Mesodermal cell (in vitro differentiated cells): ENCODE measurements at regions not wholly inside any gene's neighbourhood (a gene's known extent, or its start where the extent isn't known, plus 50 kb on each side); places are given as distances from the start of the nearest gene placed in this dataset.

Experiments used
- H3K27ac ChIP-seq: 2 replicates; pipeline ENCODE4 v1.7.0; 2013; ENCODE audit warnings: mild to moderate bottlenecking, low read depth, low read length, moderate library complexity; ENCODE audit not compliant: severe bottlenecking
- H3K36me3 ChIP-seq: 2 replicates; pipeline ENCODE4 v1.7.1; 2013; ENCODE audit warnings: mild to moderate bottlenecking, low read length, moderate library complexity; ENCODE audit not compliant: control insufficient read depth, insufficient read depth
- H3K4me1 ChIP-seq: one replicate; pipeline ENCODE4 v1.7.1; 2013; ENCODE audit warnings: mild to moderate bottlenecking, low read length; ENCODE audit not compliant: insufficient read depth, control insufficient read depth, poor library complexity, severe bottlenecking
- H3K4me3 ChIP-seq: 2 replicates; pipeline ENCODE4 v1.7.0; 2013; ENCODE audit warnings: low read length, control low read depth, mild to moderate bottlenecking; ENCODE audit not compliant: insufficient read depth, poor library complexity, severe bottlenecking; ENCODE audit errors: extremely low read depth
- H3K9me3 ChIP-seq: 2 replicates; pipeline ENCODE4 v1.7.1; 2013; ENCODE audit warnings: mild to moderate bottlenecking, low read length, moderate library complexity; ENCODE audit not compliant: control insufficient read depth
- WGBS, 2 experiments: methylation state at CpG; one replicate each; pipeline ENCODE4 v1.1.5; 2013; ENCODE audit warnings: missing lambda C conversion rate in 2 of 2; ENCODE audit not compliant: insufficient coverage in 2 of 2; 5-methylcytosine and 5-hydroxymethylcytosine counted together

DNA sequence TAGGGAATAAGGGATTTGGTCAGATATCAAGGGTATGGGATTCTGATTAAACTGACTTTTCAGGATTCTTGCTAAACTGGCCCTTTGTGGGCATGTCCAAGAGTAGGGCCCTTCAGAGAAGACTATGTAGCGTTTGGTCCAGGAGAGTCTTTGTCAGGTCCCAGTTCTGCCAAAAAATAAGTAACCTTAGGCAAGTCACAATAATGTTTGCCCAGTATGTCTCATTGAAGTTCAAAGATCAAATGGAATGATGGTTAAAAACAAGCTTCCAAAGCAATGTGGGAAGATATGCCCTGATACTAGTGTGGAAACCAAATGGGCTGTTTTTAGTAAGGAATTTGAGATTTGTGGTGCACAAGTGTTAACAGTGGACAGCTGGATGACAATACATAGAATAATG, 454.4 kb downstream of the WDR72 start:
- H3K9me3 ChIP-seq = no peaks in the 10 kb centered on the region
- WGBS, 2 experiments = 100% methylated on average over 1 of the region's 1 CpG
- no peak overlapping the region for H3K4me3 ChIP-seq
- H3K27ac ChIP-seq = no peak overlapping the region
- H3K4me1 ChIP-seq = peaks cover 3% of the 10 kb centered on the region
- H3K36me3 ChIP-seq = no peaks in the 10 kb centered on the region

DNA sequence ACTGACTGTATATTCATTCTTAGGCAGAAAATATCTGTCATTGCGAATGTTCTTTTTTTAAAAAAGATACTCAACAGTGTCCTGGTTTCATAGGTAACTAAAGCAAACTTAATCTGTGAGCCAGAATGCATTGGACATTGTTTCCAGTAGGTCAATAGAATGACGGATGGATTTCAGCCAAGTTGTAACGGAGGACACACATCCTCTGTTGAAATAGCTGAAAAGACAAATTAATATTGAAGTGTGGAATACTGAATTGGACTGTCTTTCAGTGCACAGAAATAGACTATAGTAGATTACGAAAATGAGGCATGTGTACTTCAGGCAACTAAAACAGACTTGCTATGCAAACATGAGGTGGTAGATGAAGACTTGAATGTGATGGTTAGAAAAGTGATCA, 461.6 kb downstream of the WDR72 start:
- Histone ChIP-seq H3K9me3 (no peaks in the 10 kb centered on the region), H3K36me3 (no peaks in the 10 kb centered on the region), H3K4me1 (no peaks in the 10 kb centered on the region), H3K4me3 (no peak overlapping the region), H3K27ac (no peak overlapping the region)
- 89% methylated on average over 4 of the region's 4 CpGs for WGBS, 2 experiments

DNA sequence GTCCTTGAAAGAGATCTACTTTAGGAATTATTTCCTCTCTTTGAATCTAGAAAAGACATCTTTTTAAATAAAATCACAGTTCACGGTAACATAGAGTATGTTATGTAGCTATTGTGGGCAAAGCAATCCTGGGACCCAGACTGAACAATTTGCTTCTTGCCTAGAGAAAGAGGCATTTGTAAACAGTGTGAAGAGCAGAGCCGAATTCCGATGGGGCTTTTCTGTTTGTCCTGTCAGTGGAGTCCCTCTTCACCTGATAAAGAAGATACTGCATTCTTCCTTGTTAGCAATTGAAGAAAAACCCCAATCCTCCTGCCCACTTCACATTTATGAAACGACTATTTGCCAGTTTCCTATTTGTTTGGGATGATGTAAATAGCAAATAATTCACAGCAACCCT, 462.9 kb downstream of the WDR72 start:
- no peak overlapping the region for H3K27ac ChIP-seq
- no peaks in the 10 kb centered on the region for H3K9me3 ChIP-seq
- H3K36me3 ChIP-seq = no peaks in the 10 kb centered on the region
- no peak overlapping the region for H3K4me3 ChIP-seq
- WGBS, 2 experiments = 93% methylated on average over 3 of the region's 4 CpGs; no CpG with 5 or more reads in 1 of the 2 experiments
- H3K4me1 ChIP-seq = no peaks in the 10 kb centered on the region

DNA sequence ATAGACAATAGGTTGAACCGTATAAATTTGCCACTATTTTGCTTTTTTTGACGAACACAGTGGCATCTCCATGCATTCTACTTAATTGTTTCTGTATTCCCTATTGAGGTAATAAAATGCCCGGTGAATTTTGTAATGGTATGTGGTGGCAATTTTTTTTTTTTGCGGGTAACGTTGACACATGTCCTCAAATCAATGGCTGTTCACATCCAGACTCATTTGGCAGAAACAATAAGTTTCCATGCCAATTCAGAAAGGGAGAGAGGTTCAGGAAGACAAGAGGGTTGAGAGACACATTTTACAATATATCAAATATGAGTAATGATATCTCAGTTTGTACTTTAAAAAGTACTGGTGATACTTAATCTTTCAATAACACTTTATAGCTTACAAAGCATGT, 463.9 kb downstream of the WDR72 start:
- WGBS, 2 experiments = no CpG with 5 or more reads among the region's 5 CpGs
- Histone ChIP-seq H3K4me1 (no peaks in the 10 kb centered on the region), H3K9me3 (no peaks in the 10 kb centered on the region), H3K4me3 (no peak overlapping the region), H3K36me3 (no peaks in the 10 kb centered on the region), H3K27ac (no peak overlapping the region)

DNA sequence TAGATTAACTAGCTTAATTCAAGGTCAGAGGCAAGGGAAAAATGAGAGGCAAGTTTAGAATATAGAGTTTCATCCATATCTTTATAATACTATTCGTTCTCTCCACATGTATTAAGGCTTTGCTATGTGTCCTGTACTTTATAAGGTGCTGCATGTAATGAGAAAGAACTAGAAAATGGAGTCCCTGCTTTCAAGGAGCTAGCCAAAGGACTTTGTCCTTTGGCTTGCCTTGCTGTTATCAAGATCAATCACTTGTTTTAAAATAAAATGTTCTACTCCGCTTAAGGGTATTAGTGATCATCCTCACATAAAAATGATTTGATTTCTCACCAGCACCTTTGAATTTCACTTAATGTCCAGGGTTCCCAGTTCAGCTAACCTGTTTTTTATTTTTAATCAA, 470.9 kb downstream of the WDR72 start:
- Histone ChIP-seq H3K4me3 (no peak overlapping the region), H3K4me1 (no peaks in the 10 kb centered on the region), H3K27ac (no peak overlapping the region), H3K9me3 (no peaks in the 10 kb centered on the region), H3K36me3 (no peaks in the 10 kb centered on the region)
- WGBS, 2 experiments = no CpG with 5 or more reads among the region's 2 CpGs

DNA sequence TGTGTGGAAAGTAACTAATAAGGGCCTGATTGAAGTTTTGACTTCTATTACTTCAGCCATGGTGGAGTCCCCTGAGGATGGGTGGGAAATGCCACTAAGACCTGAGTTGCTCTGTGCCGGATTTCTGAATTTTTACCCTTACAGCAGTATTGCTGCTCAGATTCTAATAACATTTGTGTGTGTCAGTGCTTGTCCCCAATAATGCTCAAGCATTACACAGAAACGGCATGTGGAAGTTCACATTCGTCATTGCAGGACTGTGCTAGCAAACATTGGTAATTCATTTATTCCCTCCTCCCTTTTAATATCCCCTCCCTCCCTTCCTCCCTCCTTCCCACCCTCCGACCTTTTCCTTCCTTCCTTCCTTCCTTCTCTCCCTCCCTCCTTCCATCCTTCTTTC, 484.5 kb upstream of the ONECUT1 start:
- Histone ChIP-seq H3K9me3 (no peaks in the 10 kb centered on the region), H3K4me3 (no peak overlapping the region), H3K27ac (no peak overlapping the region), H3K36me3 (no peaks in the 10 kb centered on the region), H3K4me1 (no peaks in the 10 kb centered on the region)
- 49 to 67% methylated on average over 3 of the region's 4 CpGs for WGBS, 2 experiments

- 0% methylated on average over 1 of the region's 1 CpG for WGBS, 2 experiments
- H3K4me1 ChIP-seq = no peaks in the 10 kb centered on the region
- H3K36me3 ChIP-seq = no peaks in the 10 kb centered on the region
- no peaks in the 10 kb centered on the region for H3K9me3 ChIP-seq
- H3K27ac ChIP-seq = no peak overlapping the region
- H3K4me3 ChIP-seq = no peak overlapping the region
Observed at GRCh38 chr15:53272116-53272515, 482.0 kb upstream of the ONECUT1 start.

DNA sequence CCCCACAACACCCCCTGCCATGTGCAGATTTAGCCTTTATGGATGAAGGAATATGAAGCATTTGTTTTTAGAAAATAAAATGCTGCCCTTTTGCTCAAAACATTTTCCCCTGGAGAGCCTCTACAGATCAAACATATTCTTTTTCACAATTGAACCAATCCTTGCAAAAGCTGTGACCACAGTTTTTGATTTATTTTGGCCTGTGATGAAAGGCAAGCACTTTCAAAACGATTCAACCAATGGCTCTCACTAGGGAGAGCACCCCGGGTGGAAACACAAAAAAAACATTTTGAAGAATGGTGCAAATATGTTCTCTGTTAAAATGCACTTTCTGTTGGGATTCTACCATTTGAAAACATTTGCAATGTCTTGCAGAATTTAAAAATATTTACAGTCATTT, 476.0 kb upstream of the ONECUT1 start:
- WGBS, 2 experiments = 88 to 92% methylated on average over 1 to 2 of the region's 2 CpGs
- H3K9me3 ChIP-seq = no peaks in the 10 kb centered on the region
- no peak overlapping the region for H3K4me3 ChIP-seq

DNA sequence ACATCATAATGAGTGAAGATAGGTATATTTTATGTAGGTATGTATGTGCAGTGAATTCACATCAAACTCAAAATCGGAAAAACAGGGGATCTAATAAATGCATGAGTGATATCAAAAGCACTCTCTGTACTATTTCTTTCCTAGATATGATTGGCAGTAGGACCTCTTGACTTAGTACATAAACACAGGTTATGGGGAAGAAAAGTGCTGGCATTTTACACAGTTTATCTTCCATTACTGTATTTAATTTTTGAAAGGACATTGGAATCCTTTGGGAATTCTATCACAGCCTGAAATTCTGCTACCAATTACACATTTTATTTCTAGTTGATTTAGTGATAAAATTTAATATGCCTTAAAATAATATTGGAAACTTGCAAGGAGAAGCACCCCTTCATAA, 470.5 kb upstream of the ONECUT1 start:
- no peak overlapping the region for H3K27ac ChIP-seq
- no peaks in the 10 kb centered on the region for H3K36me3 ChIP-seq
- H3K4me1 ChIP-seq = no peaks in the 10 kb centered on the region
- WGBS, 2 experiments = no CpG with 5 or more reads among the region's 1 CpG
- no peaks in the 10 kb centered on the region for H3K9me3 ChIP-seq
- no peak overlapping the region for H3K4me3 ChIP-seq

More for the DNA sequence above, 476.0 kb upstream of the ONECUT1 start:
- H3K27ac ChIP-seq = no peak overlapping the region
- no peaks in the 10 kb centered on the region for H3K36me3 ChIP-seq
- no peaks in the 10 kb centered on the region for H3K4me1 ChIP-seq

DNA sequence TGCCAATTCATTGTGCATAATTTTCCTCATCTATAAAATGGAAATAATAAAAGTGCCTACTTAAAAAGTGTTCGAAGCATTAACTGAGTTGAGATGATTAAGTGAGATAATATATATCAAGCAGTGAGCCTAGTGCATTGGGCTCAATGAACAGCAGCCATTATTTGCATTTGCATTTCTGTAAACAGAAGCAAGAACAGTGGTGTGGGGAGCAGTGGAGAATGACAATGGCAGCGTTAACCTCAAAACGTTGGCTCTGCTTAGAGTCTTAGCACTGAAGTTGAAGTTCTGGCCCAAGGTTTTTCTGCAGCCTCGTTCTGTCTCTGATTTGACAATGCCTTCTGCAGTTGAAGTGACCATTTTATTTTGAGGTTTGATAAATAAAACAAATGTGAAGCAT, 466.3 kb upstream of the ONECUT1 start:
- no peak overlapping the region for H3K27ac ChIP-seq
- 55 to 62% methylated on average over 2 to 4 of the region's 4 CpGs for WGBS, 2 experiments
- H3K4me1 ChIP-seq = no peaks in the 10 kb centered on the region
- H3K9me3 ChIP-seq = no peaks in the 10 kb centered on the region
- no peak overlapping the region for H3K4me3 ChIP-seq
- H3K36me3 ChIP-seq = no peaks in the 10 kb centered on the region

- Histone ChIP-seq H3K27ac (no peak overlapping the region), H3K4me1 (no peaks in the 10 kb centered on the region), H3K9me3 (no peaks in the 10 kb centered on the region), H3K36me3 (no peaks in the 10 kb centered on the region), H3K4me3 (no peak overlapping the region)
- 76 to 85% methylated on average over 6 of the region's 6 CpGs for WGBS, 2 experiments
Observed at GRCh38 chr15:53256043-53256442, 465.9 kb upstream of the ONECUT1 start.

DNA sequence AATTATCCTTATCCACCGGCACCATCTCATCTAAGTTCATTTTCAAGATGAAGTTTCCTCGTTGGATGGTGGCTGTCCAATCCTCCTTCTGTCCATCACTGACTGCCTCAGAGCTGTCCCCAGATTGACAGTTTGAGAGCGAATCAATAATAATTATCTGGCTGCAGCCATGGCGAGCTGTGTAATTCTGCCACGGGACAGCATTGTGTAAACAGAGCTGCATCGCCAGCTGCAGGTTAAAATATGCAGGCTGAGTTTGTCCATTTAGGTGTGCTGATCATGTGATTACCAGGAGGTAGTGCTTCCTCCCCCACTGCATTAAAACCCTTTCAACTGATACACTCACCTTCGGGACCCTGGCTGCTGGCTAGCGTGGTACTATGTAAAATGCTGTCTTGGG, 461.9 kb upstream of the ONECUT1 start:
- H3K4me3 ChIP-seq = no peak overlapping the region
- no peaks in the 10 kb centered on the region for H3K9me3 ChIP-seq
- WGBS, 2 experiments = 79 to 86% methylated on average over 5 to 6 of the region's 8 CpGs
- H3K36me3 ChIP-seq = no peaks in the 10 kb centered on the region
- H3K27ac ChIP-seq = no peak overlapping the region
- peaks cover 6% of the 10 kb centered on the region for H3K4me1 ChIP-seq
